Tibial nerve (tissue), 4 donors: ENCODE measurements at regions not wholly inside any gene's neighbourhood (a gene's known extent, or its start where the extent isn't known, plus 50 kb on each side); places are given as distances from the start of the nearest gene placed in this dataset.

Experiments used
- DNase-seq, 2 donors: peaks; one replicate each; pipeline ENCODE4 v3.0.0-alpha.2; 2019; ENCODE audit warnings: low spot score in 2 of 2
- H3K27ac ChIP-seq, 4 donors: fragments of 200-600 bp; sonication (generic) in 3 of 4; one replicate each; pipeline ENCODE4 v1.5.1; 2017 to 2019; ENCODE audit warnings: mild to moderate bottlenecking in 1 of 4
- H3K27me3 ChIP-seq, 2 donors: fragments of 200-600 bp; sonication (generic) in 1 of 2; one replicate each; pipeline versions ENCODE4 v1.5.1 to v1.6.0; 2017 to 2019
- H3K36me3 ChIP-seq, 3 donors: fragments of 200-600 bp; sonication (generic); one replicate each; pipeline ENCODE4 v1.5.1; 2018 to 2019
- H3K4me1 ChIP-seq, 4 donors: fragments of 200-600 bp; sonication (generic) in 3 of 4; one replicate each; pipeline ENCODE4 v1.5.1; 2017 to 2019
- H3K4me3 ChIP-seq, 4 donors: fragments of 200-600 bp; sonication (generic) in 3 of 4; one replicate each; pipeline ENCODE4 v1.5.1; 2017 to 2019; ENCODE audit warnings: mild to moderate bottlenecking in 1 of 4, moderate library complexity in 1 of 4
- H3K9me3 ChIP-seq, 4 donors: fragments of 200-600 bp; sonication (generic) in 3 of 4; one replicate each; pipeline ENCODE4 v1.5.1; 2017 to 2019
- CTCF ChIP-seq, 5 experiments: fragments of 200-600 bp in 3 of 5; fragments of 450-650 bp in 2 of 5; sonication (generic) in 3 of 5; IDR thresholded peaks; one replicate each; pipeline ENCODE4 v1.5.1; 2016 to 2019; ENCODE audit warnings: antibody characterized with exemption in 5 of 5, mild to moderate bottlenecking in 3 of 5, moderate library complexity in 2 of 5
- EP300 ChIP-seq, 2 donors: sonication (generic); formaldehyde crosslinking; IDR thresholded peaks; one replicate each; pipeline ENCODE4 v1.6.1; 2017; ENCODE audit warnings: antibody characterized with exemption in 2 of 2, mild to moderate bottlenecking in 1 of 2
- POLR2A ChIP-seq, 2 donors: fragments of 450-650 bp; IDR thresholded peaks; one replicate each; pipeline ENCODE4 v1.6.1; 2017; ENCODE audit warnings: antibody characterized with exemption in 2 of 2, mild to moderate bottlenecking in 2 of 2, moderate library complexity in 2 of 2
- WGBS, 2 donors: methylation state at CpG; one replicate each; pipeline ENCODE4 v1.1.5; 2018; 5-methylcytosine and 5-hydroxymethylcytosine counted together

GRCh38 chr2:78439122-78439521, 586.4 kb upstream of the REG3G start:
- H3K36me3 ChIP-seq, result no peaks in the 10 kb centered on the region
- 42 to 52% methylated on average over 2 of the region's 2 CpGs for WGBS, 2 donors
- DNase-seq, result no peak
- H3K4me1 ChIP-seq, result no peaks in the 10 kb centered on the region
- peaks cover 0 to 3% (median 0%) of the 10 kb centered on the region in 4 donors for H3K9me3 ChIP-seq
- TF ChIP-seq POLR2A (IDR thresholded peaks at IDR 0.05) (no peak), CTCF (IDR thresholded peaks at IDR 0.05) (no peak)
- H3K4me3 ChIP-seq, result no peak overlapping the region
- H3K27me3 ChIP-seq, result no peaks in the 10 kb centered on the region
- H3K27ac ChIP-seq, result no peak overlapping the region

- Histone ChIP-seq H3K4me3 (no peak overlapping the region), H3K36me3 (no peaks in the 10 kb centered on the region), H3K27me3 (no peaks in the 10 kb centered on the region), H3K9me3 (no peaks in the 10 kb centered on the region), H3K4me1 (no peaks in the 10 kb centered on the region), H3K27ac (no peak overlapping the region)
- DNase-seq, result no peak
- 71 to 72% methylated on average over 2 of the region's 2 CpGs for WGBS, 2 donors
- no peak for TF ChIP-seq EP300 (IDR thresholded peaks at IDR 0.05)
- TF ChIP-seq CTCF (IDR thresholded peaks at IDR 0.05), result no peak
- TF ChIP-seq POLR2A (IDR thresholded peaks at IDR 0.05), result no peak
Observed at GRCh38 chr2:78455586-78455985, 569.9 kb upstream of the REG3G start.

- 54 to 75% methylated on average over 1 of the region's 1 CpG for WGBS, 2 donors
- Histone ChIP-seq H3K36me3 (no peaks in the 10 kb centered on the region), H3K27ac (no peak overlapping the region), H3K27me3 (no peaks in the 10 kb centered on the region), H3K4me1 (no peaks in the 10 kb centered on the region), H3K4me3 (no peak overlapping the region), H3K9me3 (no peaks in the 10 kb centered on the region)
- DNase-seq, result no peak
- TF ChIP-seq CTCF (IDR thresholded peaks at IDR 0.05) (no peak), POLR2A (IDR thresholded peaks at IDR 0.05) (no peak), EP300 (IDR thresholded peaks at IDR 0.05) (no peak)
Observed at GRCh38 chr2:78457269-78457668, 568.2 kb upstream of the REG3G start.

- no peaks in the 10 kb centered on the region for H3K36me3 ChIP-seq
- no peak for TF ChIP-seq POLR2A (IDR thresholded peaks at IDR 0.05)
- no peak for TF ChIP-seq CTCF (IDR thresholded peaks at IDR 0.05)
- no peak for TF ChIP-seq EP300 (IDR thresholded peaks at IDR 0.05)
- H3K9me3 ChIP-seq, result no peaks in the 10 kb centered on the region
- H3K4me3 ChIP-seq, result no peak overlapping the region
- no peaks in the 10 kb centered on the region for H3K27me3 ChIP-seq
- 43 to 68% methylated on average over 3 of the region's 3 CpGs for WGBS, 2 donors
- DNase-seq, result no peak
- no peak overlapping the region for H3K27ac ChIP-seq
- no peaks in the 10 kb centered on the region for H3K4me1 ChIP-seq
Observed at GRCh38 chr2:78465707-78466106, 559.8 kb upstream of the REG3G start.

- no peaks in the 10 kb centered on the region for H3K27me3 ChIP-seq
- no peak overlapping the region for H3K27ac ChIP-seq
- DNase-seq, result no peak
- H3K4me3 ChIP-seq, result no peak overlapping the region
- H3K4me1 ChIP-seq, result no peaks in the 10 kb centered on the region
- H3K36me3 ChIP-seq, result no peaks in the 10 kb centered on the region
- WGBS, 2 donors, result 88 to 89% methylated on average over 8 of the region's 8 CpGs
- TF ChIP-seq POLR2A (IDR thresholded peaks at IDR 0.05) (no peak), EP300 (IDR thresholded peaks at IDR 0.05) (no peak), CTCF (IDR thresholded peaks at IDR 0.05) (no peak)
- no peaks in the 10 kb centered on the region for H3K9me3 ChIP-seq
Observed at GRCh38 chr2:78476619-78477229, 548.8 kb upstream of the REG3G start.
